HL-60 (cell line): ENCODE measurements at regions not wholly inside any gene's neighbourhood (a gene's known extent, or its start where the extent isn't known, plus 50 kb on each side); places are given as distances from the start of the nearest gene placed in this dataset.

Experiments
- CTCF ChIP-seq: IDR thresholded peaks from one replicate; pipeline ENCODE4 v1.5.1; 2011; ENCODE audit warnings: low read length, control low read depth, inconsistent platforms; ENCODE audit not compliant: insufficient read depth
- POLR2AphosphoS5 ChIP-seq: IDR thresholded peaks from 2 replicates; pipeline ENCODE4 v1.6.1; 2012; ENCODE audit warnings: low read depth
- REST ChIP-seq: IDR thresholded peaks from 2 replicates; pipeline ENCODE4 v1.6.1; 2012; ENCODE audit warnings: low read depth; ENCODE audit not compliant: insufficient replicate concordance

- TF ChIP-seq CTCF (no peak), POLR2AphosphoS5 (no peak), REST (no peak)
Observed at GRCh38 chr6:139698526-139699176, 324.2 kb upstream of the CITED2 start.
